Medulla oblongata (tissue), 1 donor: ENCODE measurements at regions not wholly inside any gene's neighbourhood (a gene's known extent, or its start where the extent isn't known, plus 50 kb on each side); places are given as distances from the start of the nearest gene placed in this dataset.

Experiments used
- DNase-seq: peaks from one replicate; pipeline ENCODE4 v3.0.0-alpha.2; 2015; ENCODE audit errors: extremely low spot score

DNA sequence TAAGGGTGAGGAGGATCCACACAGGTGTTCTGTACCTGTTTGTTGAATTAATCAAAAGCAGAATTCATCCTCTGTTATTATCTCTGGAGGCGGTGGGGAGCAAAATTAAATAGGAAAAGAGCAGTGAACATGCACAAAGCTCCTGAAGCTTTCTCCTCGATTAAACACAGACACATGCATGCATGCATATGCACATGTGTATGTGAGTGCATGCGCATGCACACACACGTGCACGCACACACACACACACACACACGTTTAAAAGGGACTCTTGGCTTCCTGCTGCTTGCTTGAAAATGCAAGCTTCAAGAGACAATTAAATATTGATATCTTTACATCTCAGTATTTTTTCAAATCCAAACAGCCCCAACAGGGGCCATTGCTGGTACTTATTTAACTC, 462.1 kb downstream of the BUD13 start:
- no peak for DNase-seq

DNA sequence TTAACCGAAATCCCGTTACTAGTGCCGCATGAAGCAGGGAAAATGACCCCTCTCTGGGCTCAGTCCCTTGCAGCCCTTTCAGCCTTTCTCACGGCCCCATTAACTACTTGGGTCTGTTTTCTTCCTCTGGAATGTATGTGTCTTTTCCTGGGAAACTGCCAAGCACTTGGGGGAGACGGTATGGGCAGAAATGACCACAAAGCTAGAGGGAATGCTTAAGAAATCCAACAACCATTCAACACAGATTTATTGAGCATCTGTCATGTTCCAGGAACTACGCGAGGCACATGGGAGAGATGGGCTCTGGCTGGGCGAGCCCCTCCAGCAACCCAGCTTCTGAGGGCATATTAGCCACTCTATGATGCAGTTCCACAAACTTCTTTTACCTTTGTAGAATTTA, 462.6 kb downstream of the BUD13 start:
- no peak for DNase-seq

DNA sequence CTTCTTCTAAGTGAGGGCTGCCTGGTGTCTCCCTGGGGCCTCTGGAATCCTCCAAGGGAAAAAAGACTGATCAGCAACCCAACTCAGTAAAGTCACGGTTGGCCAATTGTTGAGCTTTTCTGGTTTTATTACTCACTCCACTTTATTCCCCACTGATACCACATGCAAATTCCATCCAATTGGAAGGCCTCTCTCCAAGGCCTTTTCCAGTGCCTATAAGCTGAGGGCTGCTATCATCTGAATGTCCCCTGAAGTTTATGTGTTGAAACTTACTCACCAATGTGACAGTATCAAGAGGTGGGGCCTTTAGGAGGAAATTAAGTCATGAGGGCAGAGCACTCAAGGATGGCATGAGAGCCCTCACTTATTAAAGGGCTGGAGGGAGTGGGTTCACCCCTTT, 463.3 kb downstream of the BUD13 start:
- DNase-seq, result no peak

- DNase-seq, result no peak
Observed at GRCh38 chr11:116302756-116303155, 470.0 kb downstream of the BUD13 start.

GRCh38 chr11:116301141-116301540, 471.6 kb downstream of the BUD13 start:
- no peak for DNase-seq

- DNase-seq, result no peak
Observed at GRCh38 chr11:116300232-116300631, 472.6 kb downstream of the BUD13 start.

GRCh38 chr11:116294630-116295029, 478.2 kb downstream of the BUD13 start:
- DNase-seq, result no peak

DNA sequence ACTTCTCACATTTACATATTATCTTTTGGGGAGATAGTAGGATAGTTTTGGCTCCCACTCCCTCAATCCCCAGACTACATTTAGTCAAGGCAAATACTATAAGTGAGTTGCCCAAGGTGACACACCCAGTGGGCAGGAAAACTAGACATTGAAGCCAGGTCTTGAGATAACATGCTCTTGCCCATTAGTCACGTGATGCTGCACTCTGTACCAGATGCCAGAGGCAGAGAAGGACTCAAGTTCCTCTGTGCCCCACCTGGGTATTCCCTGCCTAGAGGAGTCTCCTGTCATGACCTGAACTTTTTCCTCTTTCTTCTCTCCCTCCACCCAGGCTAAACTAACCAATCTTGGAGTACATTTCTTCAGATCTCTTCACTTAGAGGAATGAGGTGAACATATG, 484.9 kb downstream of the BUD13 start:
- no peak for DNase-seq

DNA sequence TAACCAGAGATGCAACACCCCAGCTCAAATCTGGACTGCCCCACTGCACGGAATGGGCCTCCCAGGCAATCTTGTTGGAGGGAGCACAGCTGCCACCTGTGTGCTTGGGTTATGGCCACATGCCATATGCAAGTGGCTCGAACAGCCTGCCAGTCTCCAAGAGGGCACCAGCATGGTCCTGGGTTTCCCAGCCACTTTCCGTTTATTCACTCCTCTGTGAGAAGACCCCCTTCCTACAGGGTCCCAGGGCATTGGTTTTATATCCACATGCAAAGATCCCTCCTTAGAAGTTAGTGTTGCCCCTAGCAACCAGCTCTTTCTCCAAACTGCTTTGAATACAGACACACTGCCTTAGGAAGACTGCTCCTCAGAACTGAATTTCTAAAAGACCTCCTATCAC, 487.8 kb downstream of the BUD13 start:
- DNase-seq, result no peak

GRCh38 chr11:116283300-116283699, 489.5 kb downstream of the BUD13 start:
- no peak for DNase-seq

DNA sequence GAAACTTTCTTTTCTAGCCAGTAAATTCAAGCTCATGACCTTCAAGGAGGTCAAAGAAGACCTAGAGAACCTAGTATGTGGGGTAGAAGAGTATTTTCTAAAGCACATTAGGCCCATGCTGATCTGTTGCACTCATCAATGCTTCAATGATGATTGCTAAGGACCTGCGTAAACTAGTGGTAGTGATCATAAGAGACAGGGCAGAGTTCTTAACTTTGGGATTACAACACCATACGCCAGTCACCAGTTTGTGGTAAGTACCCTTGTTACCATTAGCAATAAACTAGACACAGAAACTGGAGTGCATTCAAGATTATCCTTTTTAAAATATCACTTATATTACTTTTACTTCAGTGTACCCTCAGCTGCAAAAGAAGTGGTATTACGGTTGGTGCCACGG, 490.3 kb downstream of the BUD13 start:
- no peak for DNase-seq

DNA sequence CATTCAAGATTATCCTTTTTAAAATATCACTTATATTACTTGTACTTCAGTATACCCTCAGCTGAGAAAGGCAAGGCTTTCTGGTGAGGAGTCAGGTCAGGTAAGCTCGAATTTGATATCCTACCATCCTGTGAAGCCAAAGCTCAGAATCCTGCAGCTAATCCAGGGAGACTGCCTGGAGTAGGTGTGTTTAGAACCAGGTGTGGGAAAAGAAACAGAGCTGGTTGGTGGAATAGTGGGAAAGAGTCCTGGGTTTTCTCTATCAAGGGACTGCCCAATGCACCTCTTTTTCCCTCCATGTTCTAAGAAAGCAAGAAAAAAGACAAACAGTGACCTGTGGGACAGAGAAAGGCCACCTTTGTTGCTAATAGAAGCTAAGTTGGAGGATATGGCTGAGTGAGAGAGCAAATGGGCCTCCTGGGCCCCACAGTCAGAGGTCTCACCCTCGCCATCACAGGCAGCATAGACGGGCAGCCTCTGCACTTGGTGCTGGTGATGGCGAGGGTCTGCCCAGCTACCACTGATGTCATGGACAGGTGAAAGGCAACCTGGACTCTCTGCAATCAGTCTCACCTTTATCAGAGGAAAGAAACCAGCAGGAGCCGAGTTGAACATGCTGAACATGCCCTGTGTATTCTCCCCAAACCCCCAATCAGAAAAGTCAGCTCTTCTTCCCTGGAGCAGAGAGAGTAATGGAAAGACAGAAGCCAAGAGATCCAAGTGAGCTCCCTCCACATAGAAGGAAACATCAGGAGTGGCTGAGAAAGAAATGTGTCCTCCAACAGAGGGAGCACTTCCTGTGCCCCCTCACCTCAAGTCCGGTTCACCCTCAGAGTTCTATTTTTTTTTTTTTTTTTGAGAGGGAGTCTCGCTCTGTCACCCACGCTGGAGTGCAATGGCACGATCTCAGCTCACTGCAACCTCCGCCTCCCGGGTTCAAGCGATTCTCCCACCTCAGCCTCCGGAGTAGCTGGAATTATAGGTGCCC, 491.3 kb downstream of the BUD13 start:
- no peak for DNase-seq

- no peak for DNase-seq
Observed at GRCh38 chr11:116279511-116279910, 493.3 kb downstream of the BUD13 start.

- DNase-seq, result no peak
Observed at GRCh38 chr11:116278076-116278475, 494.7 kb downstream of the BUD13 start.

DNA sequence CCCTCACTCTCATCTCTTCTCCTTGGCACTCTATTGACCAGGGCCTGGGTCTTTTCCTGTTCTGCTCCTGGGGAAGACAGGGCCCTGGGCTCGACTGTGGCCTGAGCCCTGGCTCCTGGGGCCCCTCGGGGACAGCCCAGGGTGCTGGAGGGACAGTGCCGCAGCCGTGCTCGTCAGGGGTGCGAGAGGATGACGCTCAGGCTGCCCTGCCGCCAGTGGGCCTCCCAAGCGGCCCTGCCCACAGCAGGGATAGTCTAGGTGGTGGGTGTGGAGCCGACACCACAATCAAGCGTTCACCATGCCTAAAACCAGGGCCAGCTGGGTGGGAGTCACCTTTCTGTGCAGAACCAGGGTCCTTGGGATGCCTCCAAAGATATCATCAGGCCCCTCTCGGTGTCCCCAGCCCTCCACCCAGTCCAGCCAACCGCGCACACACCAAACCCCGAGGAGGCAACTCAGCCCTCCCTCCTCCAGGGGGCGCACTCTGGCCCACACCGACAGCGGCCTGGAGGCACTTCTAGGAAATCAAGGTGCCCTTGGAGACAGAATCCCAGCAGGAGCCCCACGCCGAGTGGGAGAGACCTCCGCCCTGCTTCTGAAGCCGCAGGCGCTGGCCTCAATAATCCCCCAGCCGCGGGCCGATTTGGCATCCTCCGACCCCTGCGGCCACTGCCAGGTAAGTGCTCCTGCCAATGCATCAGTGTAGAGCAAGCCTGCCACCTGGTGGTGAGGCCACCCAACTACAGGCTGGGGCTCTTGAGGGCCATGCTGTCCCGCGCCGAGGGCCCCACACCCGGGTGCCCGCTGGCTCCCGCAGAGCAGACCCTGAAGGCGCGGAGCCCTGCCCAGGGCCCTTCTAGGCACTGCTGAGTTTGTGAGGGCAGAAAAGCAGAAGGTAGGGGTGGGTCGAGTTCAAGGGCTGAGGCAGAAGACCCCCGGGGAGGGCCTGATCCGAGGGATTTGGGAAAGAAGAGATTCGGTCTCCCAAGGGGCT, 496.4 kb downstream of the BUD13 start:
- DNase-seq, result peak; percentile 73

DNA sequence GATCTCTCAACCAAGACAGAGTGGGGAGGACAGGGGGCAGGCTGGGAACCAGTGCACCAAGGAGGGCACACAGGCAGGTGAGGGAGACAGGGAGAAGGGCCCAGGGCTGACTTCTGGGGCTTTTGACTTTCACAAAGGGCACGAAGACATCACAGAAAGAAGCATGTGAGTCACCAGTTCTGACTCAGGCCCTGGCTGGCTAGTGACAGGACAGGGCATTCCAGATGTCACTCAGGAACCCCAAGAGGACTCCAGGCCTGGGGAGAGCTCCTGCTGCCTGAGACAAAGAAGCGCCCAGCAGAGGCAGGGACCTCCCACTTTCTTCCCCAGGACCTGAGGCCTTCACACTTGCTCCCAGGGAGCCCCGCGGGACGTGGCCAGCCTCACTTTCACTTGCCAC, 497.2 kb downstream of the BUD13 start:
- no peak for DNase-seq

DNA sequence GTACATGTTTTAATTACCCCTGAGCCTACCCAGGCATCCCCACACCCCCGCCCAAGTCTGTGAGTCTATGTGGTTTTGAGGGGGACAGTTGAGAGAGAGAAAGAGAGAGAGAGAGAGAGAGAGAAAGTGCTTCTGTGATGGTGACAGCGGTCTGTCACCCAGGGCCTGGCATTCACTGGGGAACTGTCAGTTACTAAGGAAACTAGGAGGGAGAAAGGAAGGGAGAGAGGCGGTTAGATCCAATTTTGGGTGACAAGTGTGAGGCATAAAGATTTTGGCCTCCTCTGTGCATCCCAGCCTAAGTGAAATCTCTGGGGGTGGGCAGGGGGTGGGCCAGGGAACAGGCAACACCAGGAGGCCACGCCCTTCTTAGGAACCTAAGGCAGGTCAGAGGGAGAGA, 498.3 kb downstream of the BUD13 start:
- no peak for DNase-seq

GRCh38 chr11:116272181-116272789, 500.5 kb downstream of the BUD13 start:
- no peak for DNase-seq

- no peak for DNase-seq
Observed at GRCh38 chr11:116271479-116271878, 501.3 kb downstream of the BUD13 start.

DNA sequence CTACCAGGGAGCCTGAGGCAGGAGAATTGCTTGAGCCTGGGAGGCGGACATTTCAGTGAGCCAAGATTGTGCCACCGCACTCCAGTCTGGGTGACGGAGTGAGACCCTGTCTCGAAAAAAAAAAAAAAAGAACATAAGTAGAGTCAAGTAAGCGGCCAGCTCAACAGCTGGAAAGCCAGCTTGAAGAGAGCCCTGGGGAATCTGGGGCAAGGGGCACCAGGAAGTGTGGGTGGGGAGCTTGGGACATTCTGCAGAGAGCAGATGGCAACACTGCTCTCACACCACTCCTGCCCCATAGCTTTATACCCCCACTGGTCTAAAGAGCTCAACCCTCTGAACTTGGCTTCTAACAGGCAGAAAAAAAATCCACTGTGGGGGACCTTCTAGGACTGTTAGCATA, 505.6 kb downstream of the BUD13 start:
- no peak for DNase-seq

- no peak for DNase-seq
Observed at GRCh38 chr11:116263770-116264169, 509.0 kb downstream of the BUD13 start.

DNA sequence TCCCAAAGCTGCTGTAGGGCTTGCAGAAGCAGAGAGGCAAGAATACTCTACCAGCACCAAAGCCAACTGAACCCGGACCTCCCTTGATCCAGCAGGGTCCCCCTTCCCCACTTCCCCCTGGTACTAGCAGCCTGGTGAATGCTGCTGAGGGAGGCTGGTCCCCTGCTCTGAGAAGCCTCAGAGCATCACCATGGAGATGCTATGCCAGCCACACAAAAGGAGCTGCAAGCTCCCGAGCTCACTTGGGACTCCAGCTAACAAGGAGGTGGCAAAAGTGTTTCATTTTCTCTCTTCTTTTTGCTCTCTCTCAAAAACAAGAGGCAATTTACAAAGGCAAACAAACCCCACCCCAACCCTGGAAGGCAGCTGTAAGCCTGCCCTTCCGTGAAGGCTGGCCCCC, 509.8 kb downstream of the BUD13 start:
- DNase-seq, result no peak
